Prostate gland (tissue), 2 donors: ENCODE measurements at regions not wholly inside any gene's neighbourhood (a gene's known extent, or its start where the extent isn't known, plus 50 kb on each side); places are given as distances from the start of the nearest gene placed in this dataset.

Experiments
- DNase-seq: peaks from one replicate; pipeline ENCODE4 v3.0.0-alpha.2; 2019; ENCODE audit warnings: low spot score
- H3K27ac ChIP-seq, 2 donors: fragments of 200-600 bp; sonication (generic); 2 replicates each; pipeline ENCODE4 v1.5.1; 2017 to 2019
- H3K27me3 ChIP-seq: fragments of 200-600 bp; sonication (generic); replicated peaks from 2 replicates; pipeline ENCODE4 v1.5.1; 2019; ENCODE audit not compliant: insufficient read depth
- H3K36me3 ChIP-seq, 2 donors: fragments of 200-600 bp; sonication (generic); 1 replicate in 1 of 2; 2 replicates in 1 of 2; pipeline versions ENCODE4 v1.5.1 to v1.8.1; 2017 to 2019
- H3K4me1 ChIP-seq: fragments of 200-600 bp; sonication (generic); replicated peaks from 2 replicates; pipeline ENCODE4 v1.5.1; 2019
- H3K4me3 ChIP-seq, 2 donors: fragments of 200-600 bp; sonication (generic); 2 replicates each; pipeline ENCODE4 v1.5.1; 2017 to 2019
- H3K9me3 ChIP-seq: fragments of 200-600 bp; sonication (generic); 2 replicates; pipeline ENCODE4 v1.5.1; 2017
- CTCF ChIP-seq, 4 experiments: fragments of 200-600 bp in 2 of 4; fragments of 450-650 bp in 2 of 4; sonication (generic) in 2 of 4; IDR thresholded peaks; 1 replicate in 3 of 4; 2 replicates in 1 of 4; pipeline ENCODE4 v1.5.1; 2016 to 2019; ENCODE audit warnings: antibody characterized with exemption in 4 of 4, mild to moderate bottlenecking in 2 of 4, moderate library complexity in 2 of 4
- POLR2A ChIP-seq: fragments of 450-650 bp; IDR thresholded peaks from one replicate; pipeline ENCODE4 v1.6.1; 2016; ENCODE audit warnings: antibody characterized with exemption, mild to moderate bottlenecking
- POLR2AphosphoS5 ChIP-seq: sonication (generic); formaldehyde crosslinking; IDR thresholded peaks from one replicate; pipeline ENCODE4 v1.6.1; 2017; ENCODE audit warnings: antibody characterized with exemption
- WGBS: methylation state at CpG from one replicate; pipeline ENCODE4 v1.1.5; 2018; 5-methylcytosine and 5-hydroxymethylcytosine counted together
- intact Hi-C: fragments of 100-400 bp; cut with DNase I; formaldehyde crosslinking; loops from one replicate; pipeline ENCODE4 v1.14.2; 2022

- intact Hi-C loops: no loop called here
- no peaks in the 10 kb centered on the region for H3K36me3 ChIP-seq
- DNase-seq: no peak
- 95% methylated on average over 4 of the region's 4 CpGs for WGBS
- H3K4me3 ChIP-seq: no peak overlapping the region
- H3K4me1 ChIP-seq: no peaks in the 10 kb centered on the region
- H3K27ac ChIP-seq: no peak overlapping the region
- H3K27me3 ChIP-seq: no peaks in the 10 kb centered on the region
- no peak for TF ChIP-seq POLR2A
- no peaks in the 10 kb centered on the region for H3K9me3 ChIP-seq
Measured at GRCh38 chr10:78724846-78725245, 343.9 kb upstream of the ZMIZ1 start.

GRCh38 chr10:78726171-78726570 lies 342.6 kb upstream of the ZMIZ1 start:
- intact Hi-C loops: no loop called here
- Histone ChIP-seq H3K27ac (no peak overlapping the region), H3K4me1 (no peaks in the 10 kb centered on the region), H3K27me3 (no peaks in the 10 kb centered on the region), H3K9me3 (no peaks in the 10 kb centered on the region), H3K36me3 (no peaks in the 10 kb centered on the region), H3K4me3 (no peak overlapping the region)
- TF ChIP-seq POLR2AphosphoS5: no peak
- TF ChIP-seq CTCF (IDR thresholded peaks at IDR 0.05): no peak
- no peak for TF ChIP-seq POLR2A
- DNase-seq: no peak
- WGBS: 95% methylated on average over 3 of the region's 3 CpGs

- no peak for DNase-seq
- WGBS: 95% methylated on average over 2 of the region's 2 CpGs
- intact Hi-C loops: no loop called here
- no peak for TF ChIP-seq POLR2AphosphoS5
- TF ChIP-seq POLR2A: no peak
- TF ChIP-seq CTCF (IDR thresholded peaks at IDR 0.05): no peak
- no peaks in the 10 kb centered on the region for H3K36me3 ChIP-seq
- H3K4me1 ChIP-seq: no peaks in the 10 kb centered on the region
- H3K9me3 ChIP-seq: no peaks in the 10 kb centered on the region
- no peak overlapping the region for H3K4me3 ChIP-seq
- no peak overlapping the region for H3K27ac ChIP-seq
- no peaks in the 10 kb centered on the region for H3K27me3 ChIP-seq
Measured at GRCh38 chr10:78727251-78727650, 341.5 kb upstream of the ZMIZ1 start.

GRCh38 chr10:78727728-78728127 lies 341.0 kb upstream of the ZMIZ1 start:
- 29% methylated on average over 3 of the region's 3 CpGs for WGBS
- intact Hi-C loops: no loop called here
- H3K36me3 ChIP-seq: no peaks in the 10 kb centered on the region
- H3K4me1 ChIP-seq: no peaks in the 10 kb centered on the region
- H3K9me3 ChIP-seq: no peaks in the 10 kb centered on the region
- DNase-seq: no peak
- H3K4me3 ChIP-seq: no peak overlapping the region
- H3K27ac ChIP-seq: no peak overlapping the region
- TF ChIP-seq CTCF (IDR thresholded peaks at IDR 0.05): no peak
- TF ChIP-seq POLR2A: no peak
- peak; percentile 13 for TF ChIP-seq POLR2AphosphoS5
- H3K27me3 ChIP-seq: no peaks in the 10 kb centered on the region

- H3K36me3 ChIP-seq: no peaks in the 10 kb centered on the region
- no peak overlapping the region for H3K27ac ChIP-seq
- intact Hi-C loops: no loop called here
- no peak for DNase-seq
- H3K9me3 ChIP-seq: no peaks in the 10 kb centered on the region
- no peaks in the 10 kb centered on the region for H3K27me3 ChIP-seq
- no peak for TF ChIP-seq POLR2AphosphoS5
- H3K4me3 ChIP-seq: no peak overlapping the region
- 90% methylated on average over 2 of the region's 2 CpGs for WGBS
- no peaks in the 10 kb centered on the region for H3K4me1 ChIP-seq
Measured at GRCh38 chr10:78728176-78728575, 340.6 kb upstream of the ZMIZ1 start.

GRCh38 chr10:78729366-78729765 lies 339.4 kb upstream of the ZMIZ1 start:
- TF ChIP-seq CTCF (IDR thresholded peaks at IDR 0.05) (no peak), POLR2A (no peak), POLR2AphosphoS5 (no peak)
- intact Hi-C loops: no loop called here
- H3K27me3 ChIP-seq: no peaks in the 10 kb centered on the region
- WGBS: 94% methylated on average over 8 of the region's 8 CpGs
- no peak for DNase-seq
- peak overlapping the region in 1 of 2 donors; percentile 3 for H3K27ac ChIP-seq
- no peaks in the 10 kb centered on the region for H3K4me1 ChIP-seq
- H3K36me3 ChIP-seq: no peaks in the 10 kb centered on the region
- no peaks in the 10 kb centered on the region for H3K9me3 ChIP-seq
- H3K4me3 ChIP-seq: no peak overlapping the region
